Trophoblast cell (in vitro differentiated cells and primary cell): ENCODE measurements at regions not wholly inside any gene's neighbourhood (a gene's known extent, or its start where the extent isn't known, plus 50 kb on each side); places are given as distances from the start of the nearest gene placed in this dataset.

Experiments
- DNase-seq, 2 donors: peaks; one replicate each; pipeline ENCODE4 v3.0.0-alpha.2; 2016
- H2AFZ ChIP-seq: 2 replicates; pipeline ENCODE4 v1.6.1; 2013; ENCODE audit warnings: low read length, moderate library complexity, mild to moderate bottlenecking; ENCODE audit not compliant: insufficient read depth, poor library complexity
- H2AK5ac ChIP-seq: 2 replicates; pipeline ENCODE4 v1.6.1; 2013; ENCODE audit warnings: mild to moderate bottlenecking, low read length
- H2BK120ac ChIP-seq: 2 replicates; pipeline ENCODE4 v1.6.1; 2013; ENCODE audit warnings: low read length, mild to moderate bottlenecking, moderate library complexity; ENCODE audit not compliant: insufficient read depth, poor library complexity
- H2BK12ac ChIP-seq: 2 replicates; pipeline ENCODE4 v1.6.1; 2013; ENCODE audit warnings: mild to moderate bottlenecking, low read length, moderate library complexity
- H2BK5ac ChIP-seq: 2 replicates; pipeline ENCODE4 v1.6.1; 2013; ENCODE audit warnings: low read length, low read depth, moderate library complexity, mild to moderate bottlenecking; ENCODE audit not compliant: poor library complexity
- H3K14ac ChIP-seq: 2 replicates; pipeline ENCODE4 v1.6.1; 2013; ENCODE audit warnings: mild to moderate bottlenecking, low read length
- H3K18ac ChIP-seq: 2 replicates; pipeline ENCODE4 v1.6.1; 2013; ENCODE audit warnings: mild to moderate bottlenecking, low read length
- H3K23ac ChIP-seq: 2 replicates; pipeline ENCODE4 v1.6.1; 2013; ENCODE audit warnings: low read length
- H3K27ac ChIP-seq: 2 replicates; pipeline ENCODE4 v1.5.1; 2013; ENCODE audit warnings: low read depth, mild to moderate bottlenecking, inconsistent platforms, low read length, moderate library complexity
- H3K27me3 ChIP-seq: 2 replicates; pipeline ENCODE4 v1.6.1; 2013; ENCODE audit warnings: inconsistent platforms, mild to moderate bottlenecking, low read length, moderate library complexity; ENCODE audit not compliant: insufficient read depth
- H3K36me3 ChIP-seq, 2 experiments: 1 replicate in 1 of 2; 2 replicates in 1 of 2; pipeline ENCODE4 v1.6.1; 2013; ENCODE audit warnings: low read length in 2 of 2, mild to moderate bottlenecking in 2 of 2, moderate library complexity in 1 of 2; ENCODE audit not compliant: insufficient read depth in 2 of 2, control insufficient read depth in 1 of 2
- H3K4ac ChIP-seq: 2 replicates; pipeline ENCODE4 v1.6.1; 2013; ENCODE audit warnings: low read depth, mild to moderate bottlenecking, low read length, moderate library complexity
- H3K4me1 ChIP-seq, 2 experiments: 1 replicate in 1 of 2; 2 replicates in 1 of 2; pipeline ENCODE4 v1.6.1; 2013; ENCODE audit warnings: low read length in 2 of 2, mild to moderate bottlenecking in 2 of 2, moderate library complexity in 1 of 2; ENCODE audit not compliant: insufficient read depth in 2 of 2, control insufficient read depth in 1 of 2
- H3K4me2 ChIP-seq: 2 replicates; pipeline ENCODE4 v1.6.1; 2013; ENCODE audit warnings: inconsistent platforms, mild to moderate bottlenecking, low read length, moderate library complexity
- H3K4me3 ChIP-seq: 2 replicates; pipeline ENCODE4 v1.5.1; 2013; ENCODE audit warnings: mild to moderate bottlenecking, low read depth, low read length, inconsistent platforms
- H3K79me1 ChIP-seq: one replicate; pipeline ENCODE4 v1.6.1; 2013; ENCODE audit warnings: low read length
- H3K79me2 ChIP-seq: 2 replicates; pipeline ENCODE4 v1.6.1; 2013; ENCODE audit warnings: low read length, mild to moderate bottlenecking; ENCODE audit not compliant: control insufficient read depth, insufficient read depth, poor library complexity
- H3K9ac ChIP-seq: 2 replicates; pipeline ENCODE4 v1.6.1; 2013; ENCODE audit warnings: mild to moderate bottlenecking, low read length
- H3K9me3 ChIP-seq: 2 replicates; pipeline ENCODE4 v1.6.1; 2013; ENCODE audit warnings: low read depth, mild to moderate bottlenecking, control low read depth, inconsistent platforms, low read length; ENCODE audit not compliant: insufficient read depth
- H4K12ac ChIP-seq: 2 replicates; pipeline ENCODE4 v1.6.1; 2013; ENCODE audit warnings: low read depth, mild to moderate bottlenecking, low read length, moderate library complexity
- H4K8ac ChIP-seq: 2 replicates; pipeline ENCODE4 v1.6.1; 2013; ENCODE audit warnings: low read depth, mild to moderate bottlenecking, low read length, moderate library complexity
- H4K91ac ChIP-seq: one replicate; pipeline ENCODE4 v1.6.1; 2013; ENCODE audit warnings: low read depth, mild to moderate bottlenecking, low read length, moderate library complexity
- WGBS: extraction: QIAGEN DNeasy Blood & Tissue Kit; methylation state at CpG from one replicate; pipeline ENCODE4 v1.1.7; 2013; ENCODE audit warnings: missing lambda C conversion rate; ENCODE audit not compliant: insufficient read length, insufficient coverage; ENCODE audit errors: extremely low coverage; 5-methylcytosine and 5-hydroxymethylcytosine counted together

GRCh38 chrX:147736045-147736444, 175.7 kb upstream of the FMR1 start:
- Histone ChIP-seq H3K14ac (no peak overlapping the region), H4K91ac (no peak overlapping the region), H3K18ac (no peak overlapping the region), H3K4ac (no peak overlapping the region), H3K4me3 (no peak overlapping the region), H3K79me1 (no peaks in the 10 kb centered on the region), H3K36me3 (no peaks in the 10 kb centered on the region), H3K27ac (no peak overlapping the region), H2AFZ (no peak overlapping the region), H2BK5ac (no peak overlapping the region), H2BK120ac (no peak overlapping the region), H3K9me3 (no peaks in the 10 kb centered on the region), H3K79me2 (no peaks in the 10 kb centered on the region), H4K12ac (no peak overlapping the region), H3K4me2 (no peak overlapping the region), H3K23ac (no peak overlapping the region), H3K9ac (no peak overlapping the region), H2AK5ac (no peak overlapping the region), H3K4me1 (peaks cover 0 to 2% of the 10 kb centered on the region in 2 experiments), H3K27me3 (no peaks in the 10 kb centered on the region), H4K8ac (no peak overlapping the region), H2BK12ac (no peak overlapping the region)
- WGBS: no CpG with 5 or more reads among the region's 5 CpGs
- DNase-seq: no peak

- Histone ChIP-seq H4K8ac (no peak overlapping the region), H3K14ac (no peak overlapping the region), H3K4me2 (no peak overlapping the region), H3K4me3 (no peak overlapping the region), H3K18ac (no peak overlapping the region), H3K4me1 (peaks cover 0 to 2% of the 10 kb centered on the region in 2 experiments), H2AK5ac (no peak overlapping the region), H3K36me3 (no peaks in the 10 kb centered on the region), H3K27me3 (no peaks in the 10 kb centered on the region), H3K23ac (no peak overlapping the region), H3K9me3 (no peaks in the 10 kb centered on the region), H3K9ac (no peak overlapping the region), H3K79me2 (no peaks in the 10 kb centered on the region), H2BK120ac (no peak overlapping the region), H2AFZ (no peak overlapping the region), H4K12ac (no peak overlapping the region), H2BK12ac (no peak overlapping the region), H3K4ac (no peak overlapping the region), H2BK5ac (no peak overlapping the region), H3K79me1 (no peaks in the 10 kb centered on the region), H4K91ac (no peak overlapping the region), H3K27ac (no peak overlapping the region)
- DNase-seq: no peak
- WGBS: no CpG with 5 or more reads among the region's 3 CpGs
Measured at GRCh38 chrX:147737690-147738089, 174.0 kb upstream of the FMR1 start.

GRCh38 chrX:147738265-147738664, 173.5 kb upstream of the FMR1 start:
- H3K4me1 ChIP-seq: peaks cover 0 to 2% of the 10 kb centered on the region in 2 experiments
- no peak overlapping the region for H3K27ac ChIP-seq
- no peak overlapping the region for H4K91ac ChIP-seq
- H3K18ac ChIP-seq: no peak overlapping the region
- DNase-seq: no peak
- no peak overlapping the region for H2BK5ac ChIP-seq
- H2AFZ ChIP-seq: no peak overlapping the region
- H3K9me3 ChIP-seq: no peaks in the 10 kb centered on the region
- no peaks in the 10 kb centered on the region for H3K79me2 ChIP-seq
- no peak overlapping the region for H3K4me3 ChIP-seq
- H4K12ac ChIP-seq: no peak overlapping the region
- H3K4me2 ChIP-seq: no peak overlapping the region
- H2BK12ac ChIP-seq: no peak overlapping the region
- H3K14ac ChIP-seq: no peak overlapping the region
- no CpG with 5 or more reads among the region's 3 CpGs for WGBS
- H4K8ac ChIP-seq: no peak overlapping the region
- H3K36me3 ChIP-seq: no peaks in the 10 kb centered on the region
- H2BK120ac ChIP-seq: no peak overlapping the region
- H2AK5ac ChIP-seq: no peak overlapping the region
- no peaks in the 10 kb centered on the region for H3K79me1 ChIP-seq
- no peaks in the 10 kb centered on the region for H3K27me3 ChIP-seq
- no peak overlapping the region for H3K9ac ChIP-seq
- H3K23ac ChIP-seq: no peak overlapping the region
- H3K4ac ChIP-seq: no peak overlapping the region

GRCh38 chrX:147739196-147739595, 172.5 kb upstream of the FMR1 start:
- Histone ChIP-seq H3K14ac (no peak overlapping the region), H2AK5ac (no peak overlapping the region), H2BK5ac (no peak overlapping the region), H3K4me1 (peaks cover 0 to 2% of the 10 kb centered on the region in 2 experiments), H3K79me2 (no peaks in the 10 kb centered on the region), H3K27me3 (no peaks in the 10 kb centered on the region), H3K9me3 (no peaks in the 10 kb centered on the region), H2AFZ (no peak overlapping the region), H3K4me2 (no peak overlapping the region), H3K79me1 (no peaks in the 10 kb centered on the region), H4K8ac (no peak overlapping the region), H3K4ac (no peak overlapping the region), H3K9ac (no peak overlapping the region), H3K23ac (no peak overlapping the region), H3K4me3 (no peak overlapping the region), H4K12ac (no peak overlapping the region), H2BK120ac (no peak overlapping the region), H3K27ac (no peak overlapping the region), H3K36me3 (no peaks in the 10 kb centered on the region), H4K91ac (no peak overlapping the region), H3K18ac (no peak overlapping the region), H2BK12ac (no peak overlapping the region)
- WGBS: no CpG with 5 or more reads among the region's 1 CpG
- no peak for DNase-seq
